Osteoblast (primary cell): ENCODE measurements at regions not wholly inside any gene's neighbourhood (a gene's known extent, or its start where the extent isn't known, plus 50 kb on each side); places are given as distances from the start of the nearest gene placed in this dataset.

Experiments
- DNase-seq: peaks from one replicate; pipeline ENCODE4 v3.0.0; 2011; ENCODE audit warnings: low spot score, mixed read lengths; ENCODE audit not compliant: insufficient read length; ENCODE audit errors: missing footprints
- H2AFZ ChIP-seq: 2 replicates; pipeline ENCODE4 v1.6.0; 2011; ENCODE audit warnings: mild to moderate bottlenecking, low read length
- H3K27ac ChIP-seq: 2 replicates; pipeline ENCODE4 v1.5.1; 2011; ENCODE audit warnings: mild to moderate bottlenecking, low read depth, low read length, moderate library complexity
- H3K27me3 ChIP-seq: 2 replicates; pipeline ENCODE4 v1.6.0; 2012; ENCODE audit warnings: mild to moderate bottlenecking, control low read depth, inconsistent platforms, low read length, moderate library complexity; ENCODE audit not compliant: insufficient read depth
- H3K36me3 ChIP-seq: 2 replicates; pipeline ENCODE4 v1.5.1; 2011; ENCODE audit warnings: mild to moderate bottlenecking, low read length, control low read depth, moderate library complexity; ENCODE audit not compliant: insufficient read depth
- H3K4me1 ChIP-seq: 2 replicates; pipeline ENCODE4 v1.5.1; 2011; ENCODE audit warnings: mild to moderate bottlenecking, low read length, control low read depth, moderate library complexity; ENCODE audit not compliant: insufficient read depth
- H3K4me2 ChIP-seq: 2 replicates; pipeline ENCODE4 v1.6.0; 2011; ENCODE audit warnings: mild to moderate bottlenecking, low read length; ENCODE audit not compliant: insufficient read depth
- H3K4me3 ChIP-seq: fragments of 200-600 bp; sonication (generic); 3 replicates; pipeline ENCODE4 v1.5.1; 2012; ENCODE audit warnings: mild to moderate bottlenecking, low read length, inconsistent platforms; ENCODE audit not compliant: insufficient read depth
- H3K79me2 ChIP-seq: 2 replicates; pipeline ENCODE4 v1.6.0; 2012; ENCODE audit warnings: mild to moderate bottlenecking, low read length, control low read depth, inconsistent platforms; ENCODE audit not compliant: insufficient read depth
- H3K9me3 ChIP-seq: 2 replicates; pipeline ENCODE4 v1.5.1; 2011; ENCODE audit warnings: low read depth, low read length, control low read depth
- H4K20me1 ChIP-seq: 2 replicates; pipeline ENCODE4 v1.6.0; 2012; ENCODE audit warnings: mild to moderate bottlenecking, low read length, control low read depth; ENCODE audit not compliant: insufficient read depth
- CTCF ChIP-seq: IDR thresholded peaks from 2 replicates; pipeline ENCODE4 v1.5.1; 2011; ENCODE audit warnings: mild to moderate bottlenecking, low read depth, low read length, moderate library complexity; ENCODE audit errors: extremely low read depth

- no peaks in the 10 kb centered on the region for H3K36me3 ChIP-seq
- TF ChIP-seq CTCF = no peak
- DNase-seq = no peak
- no peak overlapping the region for H2AFZ ChIP-seq
- H3K4me1 ChIP-seq = no peaks in the 10 kb centered on the region
- no peaks in the 10 kb centered on the region for H3K9me3 ChIP-seq
- H3K27me3 ChIP-seq = no peaks in the 10 kb centered on the region
- H3K27ac ChIP-seq = no peak overlapping the region
- H4K20me1 ChIP-seq = no peaks in the 10 kb centered on the region
- no peak overlapping the region for H3K4me3 ChIP-seq
- no peaks in the 10 kb centered on the region for H3K79me2 ChIP-seq
- H3K4me2 ChIP-seq = no peak overlapping the region
Observed at GRCh38 chr5:155125551-155126095, 112.1 kb downstream of the KIF4B start.

GRCh38 chr5:155126573-155126972, 113.0 kb downstream of the KIF4B start:
- TF ChIP-seq CTCF = no peak
- no peak overlapping the region for H3K4me3 ChIP-seq
- no peak overlapping the region for H2AFZ ChIP-seq

GRCh38 chr5:155127552-155127951, 114.0 kb downstream of the KIF4B start:
- Histone ChIP-seq H3K4me2 (no peak overlapping the region), H3K36me3 (no peaks in the 10 kb centered on the region), H4K20me1 (no peaks in the 10 kb centered on the region), H2AFZ (no peak overlapping the region), H3K4me3 (no peak overlapping the region), H3K27ac (no peak overlapping the region), H3K9me3 (no peaks in the 10 kb centered on the region), H3K27me3 (no peaks in the 10 kb centered on the region), H3K4me1 (no peaks in the 10 kb centered on the region), H3K79me2 (no peaks in the 10 kb centered on the region)
- no peak for DNase-seq
- no peak for TF ChIP-seq CTCF

More at GRCh38 chr5:155126573-155126972, 113.0 kb downstream of the KIF4B start:
- Histone ChIP-seq H3K27me3 (no peaks in the 10 kb centered on the region), H3K4me1 (no peaks in the 10 kb centered on the region), H3K79me2 (no peaks in the 10 kb centered on the region), H3K27ac (no peak overlapping the region), H4K20me1 (no peaks in the 10 kb centered on the region), H3K9me3 (no peaks in the 10 kb centered on the region), H3K4me2 (no peak overlapping the region), H3K36me3 (no peaks in the 10 kb centered on the region)
- no peak for DNase-seq

- H3K9me3 ChIP-seq = no peaks in the 10 kb centered on the region
- H3K4me1 ChIP-seq = no peaks in the 10 kb centered on the region
- no peak overlapping the region for H3K27ac ChIP-seq
- H4K20me1 ChIP-seq = no peaks in the 10 kb centered on the region
- no peaks in the 10 kb centered on the region for H3K36me3 ChIP-seq
- no peak for DNase-seq
- H2AFZ ChIP-seq = no peak overlapping the region
- H3K27me3 ChIP-seq = no peaks in the 10 kb centered on the region
- no peaks in the 10 kb centered on the region for H3K79me2 ChIP-seq
- no peak for TF ChIP-seq CTCF
- H3K4me3 ChIP-seq = no peak overlapping the region
- H3K4me2 ChIP-seq = no peak overlapping the region
Observed at GRCh38 chr5:155128786-155129512, 115.4 kb downstream of the KIF4B start.
